HG03159 (cell line): ENCODE measurements at regions not wholly inside any gene's neighbourhood (a gene's known extent, or its start where the extent isn't known, plus 50 kb on each side); places are given as distances from the start of the nearest gene placed in this dataset.
"Not testable (repeated sequence)": the region's sequence is repeated elsewhere in the genome, so short reads cannot be mapped to it uniquely, and the experiment has no call there.

Source experiments
- ATAC-seq: cut with Tn5 transposase; IDR thresholded peaks from one replicate; pipeline ENCODE4 v1.9.1; 2021; ENCODE audit warnings: mild to moderate bottlenecking, moderate library complexity; ENCODE audit not compliant: unreplicated experiment

DNA sequence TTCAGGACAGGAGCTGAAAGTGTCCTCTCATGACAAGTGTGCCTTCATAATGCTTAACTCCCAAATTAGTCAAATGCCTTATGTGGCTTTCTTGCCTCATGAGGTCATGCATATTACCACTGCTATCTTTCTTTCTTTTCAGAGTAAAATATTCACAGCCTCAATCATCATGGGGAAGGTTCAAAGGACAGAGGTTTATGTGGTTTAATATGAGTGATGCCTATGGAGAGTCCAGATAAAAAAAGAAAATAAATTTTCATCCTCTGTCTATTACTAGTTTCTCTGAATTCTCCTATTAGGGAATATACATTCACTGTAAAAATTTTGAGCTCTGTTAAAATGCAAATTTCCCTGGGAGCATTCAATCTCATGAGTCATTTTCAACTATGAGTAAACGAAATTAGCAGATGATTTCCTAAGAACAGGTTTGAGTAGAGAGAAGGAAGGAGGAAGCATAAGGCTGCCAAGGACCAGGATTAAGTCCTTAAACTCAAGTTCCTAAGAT is 396.9 kb upstream of the ADGRB3 start:
- peak; percentile 56 for ATAC-seq

DNA sequence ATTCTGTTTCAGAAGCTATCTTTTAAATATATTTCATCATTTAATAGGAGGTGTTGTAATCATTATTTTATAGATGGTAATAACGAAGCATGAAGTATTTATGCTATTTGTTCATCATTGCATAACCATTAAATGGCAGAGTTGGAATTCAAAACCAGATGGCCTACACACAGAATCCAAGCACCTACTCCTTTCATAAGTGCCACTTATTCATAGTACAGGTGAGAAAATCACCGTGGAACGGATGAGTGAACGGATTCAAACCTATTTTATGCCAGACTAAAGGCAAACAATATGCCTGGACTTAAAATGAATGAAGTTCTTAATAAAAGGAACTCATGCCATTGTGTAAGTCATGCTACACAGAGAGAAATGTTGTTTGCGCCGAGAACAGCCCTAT is 397.9 kb upstream of the ADGRB3 start:
- ATAC-seq: no peak

DNA sequence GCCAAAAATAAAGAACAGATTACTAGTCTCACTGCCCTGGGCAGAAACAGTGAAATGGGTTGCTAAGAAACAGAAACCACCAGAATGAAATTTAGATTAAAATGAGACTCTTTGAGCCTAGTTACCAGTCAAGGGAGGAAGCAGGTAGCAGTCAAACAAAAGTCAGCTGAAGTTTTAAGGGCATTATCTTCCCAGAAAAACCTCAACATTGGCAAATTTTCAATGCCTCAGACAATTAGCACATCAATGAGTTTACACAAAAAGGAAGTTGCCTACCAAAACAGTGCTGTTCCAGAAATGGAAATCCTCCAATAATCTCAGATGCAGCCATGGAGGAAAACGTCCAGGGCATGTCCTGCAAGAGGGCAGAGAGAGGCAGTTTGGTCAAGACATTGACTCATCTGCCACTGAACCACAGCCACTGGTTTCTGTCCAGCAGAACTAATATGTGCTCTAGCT is 399.7 kb upstream of the ADGRB3 start:
- peak; percentile 67 for ATAC-seq

DNA sequence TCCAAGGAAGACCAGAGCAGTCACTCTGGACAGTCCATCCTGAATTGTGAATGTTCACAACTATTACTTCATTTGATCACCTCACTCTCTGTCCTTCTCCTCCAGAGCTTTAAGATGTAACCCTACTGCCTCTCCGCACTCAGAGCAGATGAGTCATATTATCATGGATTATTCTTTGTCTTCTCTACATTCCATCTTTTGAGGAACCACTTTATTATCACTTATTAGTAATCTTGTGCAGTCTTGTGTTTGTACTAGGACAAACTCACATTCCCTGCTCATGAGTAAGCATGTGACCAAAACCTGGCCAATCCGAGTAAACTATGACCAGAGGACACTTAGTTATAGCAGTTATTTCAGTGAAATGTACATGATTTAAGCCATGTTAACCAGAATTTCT is 401.5 kb upstream of the ADGRB3 start:
- ATAC-seq: no peak

DNA sequence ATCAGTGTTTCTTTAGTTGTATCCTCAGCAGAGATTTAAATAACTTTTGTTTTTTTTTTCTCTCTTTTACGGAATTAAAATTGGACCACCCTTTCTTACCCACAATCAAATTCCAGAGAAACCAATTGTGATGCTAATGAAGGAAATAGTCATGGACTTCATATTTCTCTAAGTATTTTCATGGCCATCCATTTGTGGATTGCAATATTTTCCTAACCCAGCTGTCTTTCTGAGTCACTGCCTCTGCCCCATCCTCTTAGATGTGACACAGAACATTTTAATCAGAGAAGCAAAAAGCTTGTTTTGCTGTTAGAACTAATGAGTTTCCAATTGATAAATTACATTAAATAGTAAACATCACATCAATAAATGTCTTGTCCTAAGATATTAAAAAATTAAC is 405.5 kb upstream of the ADGRB3 start:
- ATAC-seq: no peak

DNA sequence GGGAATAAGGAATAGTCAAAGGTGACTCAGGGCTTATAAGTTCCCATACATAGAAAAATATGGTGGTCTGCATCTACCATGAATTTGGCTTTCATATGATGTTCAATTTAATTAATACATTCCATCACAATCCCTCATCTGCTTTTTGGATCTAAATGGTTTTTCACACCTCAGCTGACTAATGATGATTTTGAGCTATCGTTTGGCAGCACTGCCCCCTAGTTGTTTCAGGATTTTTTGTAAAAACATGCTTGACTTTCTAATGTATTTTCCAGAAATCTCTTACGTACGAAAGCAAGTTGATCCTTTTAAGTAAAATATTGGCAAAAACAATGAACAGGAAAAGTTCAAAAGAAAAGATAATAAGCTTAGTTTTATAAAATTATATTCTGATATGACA is 408.6 kb upstream of the ADGRB3 start:
- ATAC-seq: no peak

DNA sequence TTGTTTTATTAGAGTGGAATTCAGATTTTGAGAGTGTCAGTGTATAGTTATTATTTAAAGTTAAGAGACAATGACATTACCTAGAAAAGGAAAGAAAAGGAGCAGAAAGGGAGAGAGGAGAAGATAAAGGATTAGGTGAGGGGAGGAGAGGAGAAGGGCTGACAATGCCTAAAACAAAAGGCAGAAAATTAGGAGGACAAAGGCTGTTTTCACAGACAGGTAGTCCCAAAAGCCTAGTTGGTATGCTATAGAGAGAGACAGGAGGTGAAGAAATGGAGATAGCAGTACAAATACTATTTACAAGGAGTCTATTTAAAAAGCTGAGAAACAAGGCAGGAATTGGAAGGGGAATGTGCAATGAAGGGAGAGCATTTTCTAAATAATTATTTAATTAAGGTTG is 409.4 kb upstream of the ADGRB3 start:
- no peak for ATAC-seq

DNA sequence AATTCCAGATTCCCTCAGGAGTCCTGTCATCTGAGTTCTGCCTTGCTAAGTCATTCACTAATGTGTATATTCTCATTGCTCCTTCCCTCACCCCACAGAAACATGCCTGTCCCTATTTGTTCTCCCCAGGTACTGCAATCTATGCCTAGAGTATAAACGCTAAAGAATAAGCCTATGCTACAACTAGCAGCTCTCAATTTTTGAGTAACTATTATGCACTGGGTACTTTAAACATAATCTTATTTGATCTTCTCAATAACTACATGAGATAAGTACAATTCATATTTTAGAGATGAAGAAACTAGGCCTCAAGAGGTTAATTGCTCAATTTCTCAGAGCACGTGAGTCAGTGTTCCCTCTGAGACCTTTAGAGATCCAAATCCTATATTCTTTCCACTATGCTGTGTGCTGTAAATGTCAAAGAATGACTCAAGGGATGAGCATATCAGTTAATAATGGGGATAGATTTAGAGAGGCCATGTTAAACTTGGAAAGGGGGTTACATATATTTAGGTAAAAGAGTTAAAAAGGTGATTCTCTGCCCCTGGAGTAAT is 423.8 kb upstream of the ADGRB3 start:
- ATAC-seq: no peak

DNA sequence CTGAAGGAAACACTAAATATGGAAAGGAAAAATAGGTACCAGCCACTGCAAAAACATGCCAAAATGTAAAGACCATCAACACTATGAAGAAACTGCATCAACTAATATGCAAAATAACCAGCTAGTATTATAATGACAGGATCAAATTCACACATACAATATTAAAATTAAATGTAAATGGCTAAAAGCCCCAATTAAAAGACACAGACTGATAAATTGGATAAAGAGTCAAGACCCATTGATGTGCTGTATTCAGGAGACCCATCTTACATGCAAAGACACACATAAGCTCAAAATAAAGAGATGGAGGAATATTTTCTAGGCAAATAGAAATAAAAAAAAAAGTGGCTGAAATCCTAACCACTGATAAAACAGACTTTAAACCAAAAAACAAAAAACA is 427.5 kb upstream of the ADGRB3 start:
- ATAC-seq: not testable (repeated sequence)

DNA sequence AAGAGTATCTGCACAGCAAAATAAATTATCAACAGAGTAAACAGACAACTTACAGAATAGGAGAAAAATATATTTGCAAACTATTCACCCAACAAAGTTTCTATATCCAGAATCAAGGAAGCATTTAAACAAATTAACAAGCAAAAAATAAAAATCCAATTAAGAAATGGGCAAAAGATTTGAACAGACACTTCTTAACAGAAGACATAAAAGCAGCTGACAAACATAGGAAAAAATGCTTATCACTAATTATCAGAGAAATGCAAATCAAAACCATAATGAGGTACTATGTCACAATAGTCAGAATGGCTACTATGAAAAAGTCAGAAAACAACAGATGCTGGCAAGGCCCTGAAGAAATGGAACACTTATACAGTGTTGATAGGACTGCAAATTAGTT is 434.2 kb upstream of the ADGRB3 start:
- ATAC-seq: no peak

DNA sequence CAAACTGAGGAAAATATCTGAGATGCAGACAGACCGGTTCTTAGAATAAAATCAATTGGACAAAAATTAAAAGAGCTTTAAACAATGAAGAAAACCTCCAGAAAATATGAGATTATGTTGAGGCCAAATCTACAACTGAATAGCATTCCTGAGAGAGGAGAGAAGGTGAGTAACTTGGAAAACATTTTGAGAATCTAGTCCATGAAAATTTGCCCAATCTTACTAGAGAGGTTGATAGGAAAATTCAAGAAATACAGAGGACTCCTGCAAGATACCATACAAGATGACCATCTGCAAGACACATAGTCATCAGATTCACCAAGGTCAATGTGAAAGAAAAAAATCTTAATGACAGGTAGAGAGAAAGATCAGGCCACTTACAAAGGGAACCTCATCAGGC is 437.7 kb upstream of the ADGRB3 start:
- no peak for ATAC-seq

DNA sequence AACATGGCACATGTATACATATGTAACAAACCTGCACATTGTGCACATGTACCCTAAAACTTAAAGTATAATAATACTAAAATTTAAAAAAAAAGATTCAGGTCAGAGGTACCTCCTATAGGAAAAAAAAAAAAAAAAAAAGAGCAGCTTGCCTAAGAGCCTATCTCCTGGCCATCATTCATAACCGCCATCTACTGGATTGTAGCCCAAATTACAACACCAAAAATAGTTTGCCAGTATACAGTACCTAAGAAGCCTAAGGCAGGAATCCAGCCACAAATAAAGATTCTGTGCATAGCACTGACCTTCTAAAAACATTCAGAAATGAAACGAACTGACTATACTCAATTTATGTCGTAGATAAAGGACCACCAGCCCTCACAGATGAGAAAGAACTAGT is 438.4 kb upstream of the ADGRB3 start:
- peak; percentile 68 for ATAC-seq

DNA sequence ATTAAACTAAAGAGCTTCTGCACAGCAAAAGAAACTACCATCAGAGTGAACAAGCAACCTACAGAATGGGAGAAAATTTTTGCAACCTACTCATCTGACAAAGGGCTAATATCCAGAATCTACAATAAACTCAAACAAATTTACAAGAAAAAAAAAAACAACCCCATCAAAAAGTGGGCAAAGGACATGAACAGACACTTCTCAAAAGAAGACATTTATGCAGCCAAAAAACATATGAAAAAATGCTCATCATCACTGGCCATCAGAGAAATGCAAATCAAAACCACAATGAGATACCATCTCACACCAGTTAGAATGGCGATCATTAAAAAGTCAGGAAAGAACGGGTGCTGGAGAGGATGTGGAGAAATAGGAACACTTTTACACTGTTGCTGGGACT is 439.3 kb upstream of the ADGRB3 start:
- not testable (repeated sequence) for ATAC-seq

DNA sequence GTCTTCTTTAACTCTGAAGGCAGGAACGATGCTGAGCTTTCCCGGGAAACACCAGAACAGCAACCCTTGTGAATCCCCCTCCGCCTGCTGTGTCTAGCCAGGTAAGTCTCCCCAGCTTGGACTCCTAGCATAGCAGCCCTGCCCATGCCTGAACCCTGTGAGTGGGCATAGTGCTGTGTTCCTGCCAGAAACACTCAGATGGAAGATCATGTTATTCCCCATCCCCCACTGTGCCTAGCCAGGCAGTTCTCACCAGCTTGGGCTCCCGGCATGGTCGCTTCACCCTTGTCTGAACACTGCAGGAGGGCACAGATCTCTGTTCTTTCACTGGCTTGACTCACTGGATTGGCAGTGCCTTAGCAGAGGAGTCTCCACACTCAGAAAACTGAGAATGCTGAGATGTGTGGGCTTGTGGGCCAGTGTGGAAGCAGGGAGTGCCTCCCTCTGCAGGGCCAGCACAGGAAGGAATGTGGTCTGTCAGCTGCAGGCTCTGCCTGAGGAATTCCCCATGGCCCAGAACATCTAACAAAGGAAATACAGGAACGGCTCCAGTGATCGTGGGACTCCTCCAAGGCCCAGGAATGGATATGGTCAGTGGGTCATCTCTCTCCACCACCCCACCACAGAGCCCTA is 440.1 kb upstream of the ADGRB3 start:
- ATAC-seq: no peak

DNA sequence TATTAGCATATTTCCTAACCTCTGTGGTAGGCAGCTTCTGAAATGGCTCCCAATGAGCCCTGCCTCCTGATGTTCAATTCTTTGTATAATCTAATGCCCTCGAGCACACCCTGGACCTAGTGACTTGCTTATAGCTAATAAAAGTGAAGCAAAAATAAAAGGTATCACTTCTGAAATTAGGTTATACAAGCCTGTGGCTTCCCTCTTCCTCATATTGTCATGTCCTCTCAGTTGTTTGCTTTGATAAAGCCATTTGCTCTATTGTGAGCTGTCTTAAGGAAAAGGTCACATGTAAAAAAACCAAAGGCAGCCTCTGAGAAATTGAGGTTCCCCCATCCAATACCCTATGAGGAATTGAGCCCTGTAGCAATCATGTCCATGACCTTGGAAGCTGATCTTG is 442.1 kb upstream of the ADGRB3 start:
- no peak for ATAC-seq

DNA sequence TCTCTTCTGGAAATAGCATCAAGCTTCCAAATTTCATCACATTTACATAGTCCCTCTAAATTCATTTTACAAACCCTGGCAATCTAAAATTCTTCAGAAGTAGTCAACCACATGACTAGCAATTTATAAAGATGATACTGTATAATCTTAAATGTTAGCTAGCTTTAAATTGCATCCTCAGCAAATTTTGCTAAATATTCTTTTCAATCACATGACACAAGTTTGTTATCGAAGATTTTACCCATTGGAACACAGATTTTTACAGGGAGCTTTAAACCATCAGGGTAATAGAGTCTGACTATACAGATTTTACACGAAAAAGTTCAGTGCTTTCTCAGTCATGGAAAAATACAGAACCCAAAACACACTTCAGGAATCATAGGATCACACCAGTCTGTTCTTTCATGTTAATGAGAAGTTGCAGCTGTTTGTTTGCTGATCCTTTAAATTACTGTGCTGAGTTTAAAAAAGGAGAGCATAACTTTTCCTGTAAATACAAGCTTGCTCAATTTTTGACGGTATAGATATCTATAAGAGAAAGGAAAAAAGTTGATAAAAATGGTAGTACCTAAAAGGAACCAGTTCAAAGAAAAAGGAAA is 445.8 kb upstream of the ADGRB3 start:
- no peak for ATAC-seq

DNA sequence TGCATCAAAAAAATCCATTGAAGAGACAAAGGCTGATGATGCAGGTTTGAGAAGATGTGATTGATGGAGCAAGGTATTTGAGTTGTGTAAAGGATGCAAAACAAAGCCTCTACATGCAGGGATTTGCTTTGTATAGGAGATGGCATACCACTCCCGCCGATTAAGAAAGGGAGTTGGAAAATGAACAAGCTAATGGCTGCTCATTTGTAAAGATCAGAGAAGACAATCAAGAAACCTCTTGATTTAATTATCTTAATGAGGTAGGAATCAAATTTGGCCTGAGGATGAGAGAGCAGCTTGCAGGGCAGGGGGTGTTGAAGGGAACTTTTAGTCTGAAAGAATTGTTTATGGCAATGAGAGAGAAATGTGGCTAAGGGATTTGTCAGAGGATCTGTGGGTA is 448.2 kb upstream of the ADGRB3 start:
- no peak for ATAC-seq

DNA sequence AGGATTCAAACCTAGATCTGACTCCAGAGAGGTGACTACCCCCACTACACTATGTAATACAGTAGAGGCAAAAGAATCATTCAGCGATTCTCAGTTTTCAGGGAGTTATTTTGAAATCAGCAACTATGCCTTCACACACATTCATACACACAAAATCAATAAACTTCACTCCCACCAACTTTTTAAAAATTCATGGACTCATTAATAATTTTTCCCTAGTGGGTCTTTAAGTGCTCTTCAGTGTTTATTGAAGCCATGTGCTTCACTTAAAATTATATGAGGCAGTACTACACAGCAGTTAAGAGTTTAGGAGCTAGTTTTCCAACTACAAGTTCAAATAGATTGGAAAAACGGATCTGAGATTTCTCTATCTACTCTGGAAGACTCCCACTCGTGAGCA is 452.7 kb upstream of the ADGRB3 start:
- no peak for ATAC-seq

DNA sequence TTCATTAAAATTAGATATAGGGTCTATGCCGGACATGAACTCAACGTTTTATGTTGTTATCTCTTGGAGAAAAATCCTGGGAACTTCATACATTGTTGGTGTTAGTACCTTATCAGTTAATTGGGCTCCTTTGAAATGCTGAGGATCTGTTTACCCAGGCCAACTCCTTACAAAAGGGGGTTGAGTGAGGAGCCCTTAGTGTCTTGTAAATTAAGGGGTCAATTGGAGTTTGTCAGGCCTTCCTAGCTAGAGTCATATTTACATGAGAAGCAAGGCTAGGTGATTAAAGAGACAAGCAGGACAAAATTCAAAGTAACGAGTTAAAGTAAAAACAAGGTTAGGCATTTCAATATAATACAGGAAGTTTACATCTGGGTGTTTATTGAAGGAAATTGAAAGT is 454.1 kb upstream of the ADGRB3 start:
- not testable (repeated sequence) for ATAC-seq

DNA sequence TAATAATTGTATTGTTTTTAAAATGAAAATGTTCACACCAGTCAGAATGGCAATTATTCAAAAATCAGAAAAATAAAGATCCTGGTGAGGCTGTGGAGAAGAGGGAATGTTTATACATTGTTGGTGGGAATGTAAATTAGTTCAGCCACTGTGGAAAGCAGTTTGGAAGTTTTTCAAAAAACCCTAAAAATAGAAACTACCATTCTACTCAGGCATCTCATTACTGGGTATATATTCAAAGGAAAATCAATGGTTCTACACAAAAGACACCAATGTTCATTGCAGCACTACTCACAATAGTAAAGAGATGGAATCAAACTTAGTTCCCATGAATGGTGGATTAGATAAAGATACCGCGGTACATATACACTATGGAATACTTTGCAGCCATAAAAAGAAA is 461.5 kb upstream of the ADGRB3 start:
- ATAC-seq: no peak

DNA sequence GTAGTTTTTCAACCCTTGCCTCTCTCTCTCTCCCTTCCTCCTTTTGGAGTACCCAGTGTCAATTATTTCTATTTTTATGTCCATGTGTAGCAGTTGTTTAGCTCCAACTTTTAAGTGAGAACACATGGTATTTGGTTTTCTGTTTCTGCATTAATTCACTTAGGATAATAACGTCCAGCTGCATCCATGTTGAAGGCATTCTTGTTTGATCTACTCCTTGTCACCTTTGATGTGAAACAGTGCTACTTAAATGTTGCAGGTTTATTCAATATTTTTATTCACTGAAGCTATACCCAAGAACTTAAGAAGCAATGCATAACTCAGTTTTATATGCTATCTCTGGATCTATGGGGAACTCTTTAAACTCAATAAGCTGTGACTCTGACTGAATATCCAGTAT is 465.2 kb upstream of the ADGRB3 start:
- no peak for ATAC-seq

DNA sequence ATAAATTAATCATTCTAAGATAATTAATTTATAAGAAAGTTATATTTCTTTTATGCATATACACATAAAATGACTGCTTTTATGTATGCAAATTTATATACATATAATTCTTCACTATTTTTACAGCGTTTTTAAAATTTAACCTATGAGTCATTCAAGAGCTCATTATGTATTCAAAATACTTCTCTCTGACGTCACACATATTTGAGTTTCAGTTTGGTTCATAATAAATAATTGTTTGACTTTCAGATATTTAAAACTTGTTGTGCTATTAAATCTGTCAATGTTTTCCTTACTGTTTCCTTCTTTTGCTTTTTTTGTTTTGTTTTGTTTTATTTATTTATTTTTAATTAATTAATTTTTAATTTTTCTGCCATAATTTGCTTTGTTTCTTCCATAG is 467.5 kb upstream of the ADGRB3 start:
- no peak for ATAC-seq

DNA sequence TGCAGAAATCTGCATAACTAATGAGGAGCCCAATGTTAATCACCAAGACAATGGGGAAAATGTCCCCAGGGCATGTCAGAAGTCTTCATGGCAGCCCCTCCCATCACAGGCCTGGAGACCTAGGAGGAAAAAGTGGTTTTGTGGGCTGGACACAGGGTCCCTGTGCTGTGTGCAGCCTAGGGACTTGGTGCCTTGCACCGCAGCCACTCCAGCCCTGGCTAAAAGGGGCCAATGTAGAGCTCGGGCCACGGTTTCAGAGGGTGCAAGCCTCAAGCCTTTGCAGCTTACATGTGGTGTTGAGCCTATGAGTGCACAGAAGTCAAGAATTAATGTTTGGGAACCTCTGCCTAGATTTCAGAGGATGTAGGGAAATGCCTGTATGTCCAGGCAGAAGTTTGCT is 474.3 kb upstream of the ADGRB3 start:
- ATAC-seq: not testable (repeated sequence)
